A673 (cell line): ENCODE measurements at regions not wholly inside any gene's neighbourhood (a gene's known extent, or its start where the extent isn't known, plus 50 kb on each side); places are given as distances from the start of the nearest gene placed in this dataset.

Source experiments
- CTCF ChIP-seq: fragments of 300-800, 200-600 bp; sonication (generic); conservative IDR thresholded peaks from 2 replicates; pipeline ENCODE4 v1.5.1; 2017; ENCODE audit warnings: low read depth, mild to moderate bottlenecking, antibody characterized with exemption, low read length, moderate library complexity, mixed read lengths
- EZH2 ChIP-seq: fragments of 200-600 bp; sonication (generic); IDR thresholded peaks from 2 replicates; pipeline ENCODE4 v1.6.1; 2017; ENCODE audit warnings: borderline replicate concordance, low read depth, mild to moderate bottlenecking, mixed read lengths, antibody characterized with exemption, low read length; ENCODE audit not compliant: poor library complexity, severe bottlenecking

- TF ChIP-seq CTCF = no peak
- TF ChIP-seq EZH2 = no peak
Observed at GRCh38 chr4:189002475-189002874, 863.2 kb downstream of the TRIML1 start.
